ENCODE measurements at regions not wholly inside any gene's neighbourhood (a gene's known extent, or its start where the extent isn't known, plus 50 kb on each side); places are given as distances from the start of the nearest gene placed in this dataset.

DNA sequence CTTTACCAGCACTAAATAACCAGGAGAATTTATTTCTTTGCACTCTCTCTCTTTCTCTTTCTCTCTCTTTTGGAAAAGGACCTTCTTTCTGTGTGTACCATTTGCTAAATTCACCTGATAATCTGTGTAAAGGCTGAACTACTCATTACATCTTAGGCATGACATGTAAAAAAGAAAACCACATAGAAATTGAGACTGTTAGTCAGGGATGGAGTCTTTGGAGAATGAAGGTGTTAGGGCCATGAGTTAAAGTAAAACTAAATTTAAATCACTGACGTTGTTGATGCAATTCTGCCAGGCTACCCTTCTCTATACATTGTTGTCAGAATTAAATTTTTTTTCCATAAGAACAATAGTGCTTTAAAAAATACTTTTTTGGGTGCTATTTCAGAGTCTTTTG lies 263.3 kb downstream of the PTEN start:
- DNase-seq (ENCODE audit: low spot score) (no peak), ATAC-seq (ENCODE audit: low read depth) (no peak)
- H3K4me3 ChIP-seq (ENCODE audit: severe bottlenecking): no peak overlapping the region
- peaks cover 8% of the 10 kb centered on the region for H3K4me1 ChIP-seq (ENCODE audit: insufficient read depth, poor library complexity, severe bottlenecking)
- TF ChIP-seq, protein P1, sequence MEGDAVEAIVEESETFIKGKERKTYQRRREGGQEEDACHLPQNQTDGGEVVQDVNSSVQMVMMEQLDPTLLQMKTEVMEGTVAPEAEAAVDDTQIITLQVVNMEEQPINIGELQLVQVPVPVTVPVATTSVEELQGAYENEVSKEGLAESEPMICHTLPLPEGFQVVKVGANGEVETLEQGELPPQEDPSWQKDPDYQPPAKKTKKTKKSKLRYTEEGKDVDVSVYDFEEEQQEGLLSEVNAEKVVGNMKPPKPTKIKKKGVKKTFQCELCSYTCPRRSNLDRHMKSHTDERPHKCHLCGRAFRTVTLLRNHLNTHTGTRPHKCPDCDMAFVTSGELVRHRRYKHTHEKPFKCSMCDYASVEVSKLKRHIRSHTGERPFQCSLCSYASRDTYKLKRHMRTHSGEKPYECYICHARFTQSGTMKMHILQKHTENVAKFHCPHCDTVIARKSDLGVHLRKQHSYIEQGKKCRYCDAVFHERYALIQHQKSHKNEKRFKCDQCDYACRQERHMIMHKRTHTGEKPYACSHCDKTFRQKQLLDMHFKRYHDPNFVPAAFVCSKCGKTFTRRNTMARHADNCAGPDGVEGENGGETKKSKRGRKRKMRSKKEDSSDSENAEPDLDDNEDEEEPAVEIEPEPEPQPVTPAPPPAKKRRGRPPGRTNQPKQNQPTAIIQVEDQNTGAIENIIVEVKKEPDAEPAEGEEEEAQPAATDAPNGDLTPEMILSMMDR (IDR thresholded peaks at IDR 0.05; ENCODE audit: poor library complexity, severe bottlenecking): no peak
- H3K9me3 ChIP-seq (ENCODE audit: severe bottlenecking): no peaks in the 10 kb centered on the region
- H3K27ac ChIP-seq (ENCODE audit: poor library complexity, severe bottlenecking): no peak overlapping the region
- H3K27me3 ChIP-seq (ENCODE audit: insufficient read depth, poor library complexity, severe bottlenecking): no peaks in the 10 kb centered on the region
- H3K36me3 ChIP-seq (ENCODE audit: low read depth): no peaks in the 10 kb centered on the region

DNA sequence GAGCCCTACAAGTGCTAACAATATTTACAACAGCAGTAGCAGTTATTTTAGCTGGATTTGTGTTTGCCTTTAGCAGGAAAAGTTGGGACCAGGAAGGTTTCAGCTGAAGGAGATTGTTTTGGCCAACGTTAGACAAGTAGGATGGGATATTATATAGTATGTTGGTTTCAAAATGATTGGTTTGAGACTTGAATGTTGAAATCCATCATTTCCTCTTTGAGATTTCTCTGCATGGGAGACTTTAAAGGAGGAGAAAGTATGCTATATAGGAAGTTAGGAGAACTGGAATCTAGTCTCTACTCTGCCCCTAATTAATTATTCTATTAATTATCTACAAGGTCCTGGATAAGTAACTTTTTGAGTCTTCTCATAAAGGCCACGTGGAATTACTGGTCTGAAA lies 263.8 kb downstream of the PTEN start:
- TF ChIP-seq, protein P1 (IDR thresholded peaks at IDR 0.05; ENCODE audit: poor library complexity, severe bottlenecking): no peak
- H3K9me3 ChIP-seq (ENCODE audit: severe bottlenecking): no peaks in the 10 kb centered on the region
- no peaks in the 10 kb centered on the region for H3K27me3 ChIP-seq (ENCODE audit: insufficient read depth, poor library complexity, severe bottlenecking)
- no peak for ATAC-seq (ENCODE audit: low read depth)
- peaks cover 12% of the 10 kb centered on the region for H3K4me1 ChIP-seq (ENCODE audit: insufficient read depth, poor library complexity, severe bottlenecking)
- H3K4me3 ChIP-seq (ENCODE audit: severe bottlenecking): no peak overlapping the region
- no peaks in the 10 kb centered on the region for H3K36me3 ChIP-seq (ENCODE audit: low read depth)
- DNase-seq (ENCODE audit: low spot score): no peak
- H3K27ac ChIP-seq (ENCODE audit: poor library complexity, severe bottlenecking): no peak overlapping the region

DNA sequence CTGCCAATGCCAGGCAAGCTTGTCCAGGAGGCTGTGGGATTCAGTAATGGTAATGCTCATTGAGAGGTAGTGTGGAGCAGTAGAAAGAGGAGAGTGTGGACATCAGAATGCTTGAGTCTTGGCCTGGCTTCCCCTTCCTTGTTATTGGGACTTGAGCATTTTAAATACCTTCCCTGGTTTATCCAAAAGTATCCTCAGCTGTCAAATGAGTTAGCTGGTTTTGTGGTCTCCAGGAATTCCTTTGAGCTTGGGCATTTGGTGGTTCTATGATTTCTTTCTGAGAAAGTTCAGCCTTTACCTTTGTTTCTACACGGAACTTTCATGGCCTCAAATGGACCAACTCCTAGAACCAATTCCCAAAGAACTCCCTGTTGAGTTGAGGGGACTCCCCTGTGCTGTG lies 264.3 kb downstream of the PTEN start:
- H3K27ac ChIP-seq (ENCODE audit: poor library complexity, severe bottlenecking): no peak overlapping the region
- no peaks in the 10 kb centered on the region for H3K27me3 ChIP-seq (ENCODE audit: insufficient read depth, poor library complexity, severe bottlenecking)
- H3K4me1 ChIP-seq (ENCODE audit: insufficient read depth, poor library complexity, severe bottlenecking): peaks cover 12% of the 10 kb centered on the region
- no peaks in the 10 kb centered on the region for H3K36me3 ChIP-seq (ENCODE audit: low read depth)
- no peak for ATAC-seq (ENCODE audit: low read depth)
- TF ChIP-seq, protein P1 (IDR thresholded peaks at IDR 0.05; ENCODE audit: poor library complexity, severe bottlenecking): no peak
- no peaks in the 10 kb centered on the region for H3K9me3 ChIP-seq (ENCODE audit: severe bottlenecking)
- DNase-seq (ENCODE audit: low spot score): no peak
- H3K4me3 ChIP-seq (ENCODE audit: severe bottlenecking): no peak overlapping the region

DNA sequence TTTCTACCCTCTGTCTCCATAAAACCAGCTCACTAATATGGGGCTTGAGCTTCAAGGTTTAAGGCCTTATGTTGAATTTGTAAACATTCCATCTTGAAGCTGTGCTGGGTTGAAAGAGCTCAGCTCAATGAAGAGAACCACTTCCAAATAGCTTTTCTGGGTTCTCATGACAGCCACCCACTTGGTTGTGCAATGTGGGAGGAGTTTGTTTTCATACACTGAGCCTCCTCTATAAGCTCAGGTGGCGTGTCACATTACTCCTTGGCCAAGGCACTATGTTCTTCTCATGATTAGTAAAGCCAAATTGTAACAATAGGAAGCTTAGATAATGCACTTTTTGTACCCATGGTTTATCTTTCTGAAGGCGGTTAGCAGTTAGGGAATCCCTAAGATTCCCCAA lies 265.6 kb downstream of the PTEN start:
- H3K9me3 ChIP-seq (ENCODE audit: severe bottlenecking): no peaks in the 10 kb centered on the region
- H3K4me1 ChIP-seq (ENCODE audit: insufficient read depth, poor library complexity, severe bottlenecking): peaks cover 12% of the 10 kb centered on the region
- no peak overlapping the region for H3K4me3 ChIP-seq (ENCODE audit: severe bottlenecking)
- DNase-seq (ENCODE audit: low spot score) (no peak), ATAC-seq (ENCODE audit: low read depth) (no peak)
- H3K36me3 ChIP-seq (ENCODE audit: low read depth): no peaks in the 10 kb centered on the region
- H3K27me3 ChIP-seq (ENCODE audit: insufficient read depth, poor library complexity, severe bottlenecking): no peaks in the 10 kb centered on the region
- TF ChIP-seq, protein P1 (IDR thresholded peaks at IDR 0.05; ENCODE audit: poor library complexity, severe bottlenecking): no peak
- H3K27ac ChIP-seq (ENCODE audit: poor library complexity, severe bottlenecking): no peak overlapping the region

DNA sequence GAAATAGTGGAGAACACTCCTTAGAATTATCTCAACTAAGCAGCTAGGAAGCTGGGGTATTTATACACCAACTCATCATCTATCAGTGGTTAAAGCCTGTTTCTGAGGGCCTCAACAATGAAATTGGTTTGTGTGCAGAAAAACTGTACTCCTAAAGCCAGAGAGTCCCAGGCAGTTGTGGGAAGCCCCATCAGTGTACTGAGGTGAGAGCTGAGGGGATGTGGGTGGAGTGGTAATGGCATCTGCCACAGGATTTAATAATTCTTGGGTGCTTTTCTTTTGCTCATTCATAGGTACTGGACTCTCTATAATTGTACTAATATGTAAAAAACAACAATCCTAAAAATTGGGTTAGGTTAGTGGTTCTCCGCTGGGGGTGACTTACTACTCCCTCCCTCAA lies 267.5 kb downstream of the PTEN start:
- Histone ChIP-seq H3K27me3 (ENCODE audit: insufficient read depth, poor library complexity, severe bottlenecking) (no peaks in the 10 kb centered on the region), H3K36me3 (ENCODE audit: low read depth) (no peaks in the 10 kb centered on the region), H3K4me1 (ENCODE audit: insufficient read depth, poor library complexity, severe bottlenecking) (peaks cover 12% of the 10 kb centered on the region), H3K9me3 (ENCODE audit: severe bottlenecking) (no peaks in the 10 kb centered on the region), H3K27ac (ENCODE audit: poor library complexity, severe bottlenecking) (peak overlapping the region; percentile 62), H3K4me3 (ENCODE audit: severe bottlenecking) (no peak overlapping the region)
- no peak for DNase-seq (ENCODE audit: low spot score)
- ATAC-seq (ENCODE audit: low read depth): no peak
- TF ChIP-seq, protein P1 (IDR thresholded peaks at IDR 0.05; ENCODE audit: poor library complexity, severe bottlenecking): no peak

All from RWPE2 (cell line).